Stimulated activated CD8-positive, alpha-beta memory T cell treated with anti-CD3 and anti-CD28 coated beads, Interleukin-7, amount 100 ng/mL, for 1 hour (primary cell): ENCODE measurements at regions not wholly inside any gene's neighbourhood (a gene's known extent, or its start where the extent isn't known, plus 50 kb on each side); places are given as distances from the start of the nearest gene placed in this dataset.

Experiments used
- DNase-seq, 2 donors: peaks; one replicate each; pipeline ENCODE4 v3.0.0-alpha.2; 2020; ENCODE audit warnings: low read depth in 2 of 2

DNA sequence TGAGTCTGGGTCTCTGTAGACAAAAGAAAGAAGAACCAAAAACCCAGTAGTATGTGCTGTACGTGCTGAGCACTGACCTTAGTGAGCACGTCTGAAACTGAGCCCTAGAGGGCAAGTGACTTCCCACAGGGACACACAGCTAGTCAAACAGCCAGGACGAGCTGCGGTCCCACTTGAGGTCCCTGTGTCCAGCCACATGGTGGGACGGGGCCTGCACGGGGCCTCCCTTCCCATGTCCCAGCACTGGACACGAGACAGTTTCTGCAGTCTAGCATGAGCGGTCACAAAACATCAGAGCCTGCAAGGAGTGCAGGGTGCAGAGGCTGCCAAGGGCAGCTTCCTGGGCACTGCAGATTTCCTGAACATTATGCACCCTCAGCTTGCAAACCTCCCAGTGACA is 121.6 kb downstream of the NCOR2 start:
- no peak for DNase-seq

DNA sequence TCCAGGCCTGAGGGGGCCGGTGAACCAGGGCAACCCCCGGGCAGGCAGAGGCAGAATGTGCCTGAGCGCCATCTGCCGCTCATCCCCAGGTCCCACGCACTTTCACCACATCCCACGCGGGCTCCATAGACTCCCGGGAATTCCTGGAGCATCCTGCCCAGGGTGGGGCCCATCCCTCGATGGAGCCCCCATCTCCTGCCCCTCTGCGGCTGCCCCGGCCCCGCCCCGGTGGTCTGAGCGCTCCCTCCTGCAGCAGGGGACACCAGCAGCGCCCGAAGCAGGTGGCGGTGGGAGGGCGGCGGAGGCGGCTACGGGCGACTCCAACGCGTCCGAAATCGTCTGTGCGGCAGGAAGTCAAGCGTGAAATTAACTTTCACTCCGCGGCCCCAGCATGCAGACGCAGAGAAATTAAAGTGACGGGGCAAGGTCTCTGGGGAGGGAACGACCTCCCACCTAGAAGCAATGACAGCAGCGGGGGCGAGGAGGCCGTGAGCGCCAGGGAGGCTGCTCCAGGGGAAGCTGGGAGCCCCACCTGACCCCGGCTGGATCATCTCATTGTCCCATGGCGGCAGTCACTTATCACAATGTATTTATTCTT is 122.2 kb downstream of the NCOR2 start:
- DNase-seq: no peak

DNA sequence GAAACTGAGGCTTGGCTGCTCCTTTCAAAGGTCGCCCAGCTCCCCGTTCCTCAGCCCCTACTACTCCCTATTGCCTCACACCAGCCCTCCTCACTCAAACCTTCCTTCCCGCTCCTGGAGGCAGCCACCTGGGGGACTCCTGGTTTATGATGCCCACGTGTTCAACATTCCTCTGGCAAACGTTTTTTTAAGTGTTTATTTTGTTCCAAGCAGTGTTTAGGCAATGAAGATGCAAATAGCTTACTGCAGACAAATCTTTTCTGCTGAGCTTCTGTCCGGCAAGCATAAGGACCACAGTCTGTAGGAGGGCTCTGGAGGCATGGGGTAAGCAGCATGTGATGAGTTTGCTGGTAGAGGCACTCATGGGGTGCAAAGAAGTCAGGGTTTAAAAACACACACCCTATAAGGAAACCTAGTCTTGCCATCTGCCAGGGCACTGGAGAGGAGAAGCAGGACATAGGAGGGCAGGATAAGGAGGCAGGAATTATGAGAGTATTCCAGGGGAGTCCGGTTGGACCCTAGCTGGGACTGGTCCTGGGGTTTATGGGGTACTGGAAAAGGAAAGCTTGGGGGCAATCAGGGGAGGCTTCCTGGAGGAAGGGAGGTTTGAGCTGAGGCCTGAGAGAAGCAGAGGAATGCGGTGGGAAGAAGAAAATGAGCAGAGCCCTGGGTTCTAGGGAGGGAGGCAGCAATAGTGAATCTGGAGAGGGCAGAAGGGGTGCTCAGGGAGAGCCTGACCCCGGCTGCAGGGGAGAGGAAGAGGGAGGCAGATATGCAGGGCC is 123.3 kb downstream of the NCOR2 start:
- no peak for DNase-seq

DNA sequence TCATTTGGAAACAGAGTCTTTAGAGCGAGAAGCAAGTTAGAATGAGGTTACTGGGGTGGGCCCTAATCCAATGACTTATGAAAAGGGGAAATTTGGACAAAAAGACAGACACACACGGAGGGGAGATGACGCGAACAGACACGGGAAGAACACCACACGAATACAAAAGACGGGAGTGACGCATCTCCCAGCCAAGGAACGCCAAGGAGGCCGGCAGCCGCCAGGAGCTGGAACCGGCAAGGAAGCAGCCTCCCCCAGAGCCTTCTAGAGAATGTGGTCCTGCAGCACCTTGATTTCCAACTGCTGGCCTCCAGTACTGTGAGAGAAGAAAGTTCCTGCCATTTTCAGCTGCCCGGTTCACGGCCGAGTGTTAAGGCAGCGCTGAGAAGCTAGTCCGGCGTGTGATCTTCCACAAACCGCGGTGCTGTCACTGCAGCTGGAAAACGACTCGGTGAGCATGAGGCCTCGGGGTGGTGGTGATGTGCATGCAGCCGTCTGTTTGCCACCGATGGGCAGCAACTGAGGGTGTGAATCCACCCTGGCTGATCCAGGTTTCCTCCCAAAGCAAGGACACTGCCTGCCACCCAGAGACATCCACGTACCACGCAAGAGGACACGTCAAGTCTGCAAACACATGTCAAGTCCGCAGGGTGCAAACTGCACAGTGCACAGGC is 124.5 kb downstream of the NCOR2 start:
- no peak for DNase-seq

DNA sequence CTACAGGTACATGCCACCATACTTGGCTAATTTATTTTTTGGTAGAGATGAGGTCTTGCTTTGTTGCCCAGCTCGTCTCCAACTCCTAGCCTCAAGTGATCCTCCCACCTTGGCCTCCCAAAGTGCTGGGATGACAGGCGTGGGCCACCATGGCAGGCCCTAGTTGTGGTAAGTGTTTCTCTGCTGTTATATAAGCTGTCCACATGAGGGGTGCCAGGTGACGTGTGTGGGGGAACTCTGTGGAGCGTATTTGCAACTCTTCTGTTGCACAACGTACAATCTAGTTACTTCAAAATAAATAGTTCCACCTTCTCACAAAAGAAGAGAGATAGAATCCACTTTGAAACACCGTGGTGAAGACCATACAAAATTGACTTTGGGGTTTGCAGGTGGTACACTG is 125.1 kb downstream of the NCOR2 start:
- no peak for DNase-seq

DNA sequence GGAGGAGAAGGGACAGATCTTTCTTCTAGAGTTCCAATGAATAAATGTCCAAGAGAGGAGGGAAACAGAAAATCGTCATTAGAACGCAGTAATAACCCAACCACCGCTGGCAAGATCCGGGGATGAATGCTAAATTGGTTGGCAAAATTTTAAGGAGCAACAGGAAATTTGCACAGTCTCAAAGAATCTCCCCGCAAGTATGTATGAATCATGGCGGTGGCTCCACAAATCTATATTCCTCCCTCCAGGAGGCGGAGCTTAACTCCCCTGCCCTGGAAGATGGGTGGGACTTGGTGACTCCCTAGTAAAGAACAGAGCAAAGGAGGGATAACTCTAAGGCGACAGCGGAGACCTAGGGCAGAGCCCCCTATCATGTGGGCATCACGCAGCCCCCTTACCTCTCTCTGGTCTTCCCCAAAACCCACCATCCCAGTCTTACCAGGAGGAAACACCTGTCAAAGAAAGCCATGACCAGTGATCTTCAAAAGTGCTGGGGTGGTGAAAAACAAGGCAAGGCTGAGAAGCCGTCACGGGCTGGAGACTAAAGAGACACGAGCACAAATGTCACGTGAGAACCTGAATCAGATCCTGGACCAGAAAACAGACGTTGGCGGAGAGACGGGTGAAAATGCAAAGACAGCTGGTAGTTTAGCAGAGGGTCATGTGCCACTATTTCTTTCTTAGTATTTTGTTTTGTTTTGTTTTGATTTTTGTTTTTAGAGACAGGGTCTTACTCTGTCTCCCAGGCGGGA is 125.8 kb downstream of the NCOR2 start:
- DNase-seq: no peak

DNA sequence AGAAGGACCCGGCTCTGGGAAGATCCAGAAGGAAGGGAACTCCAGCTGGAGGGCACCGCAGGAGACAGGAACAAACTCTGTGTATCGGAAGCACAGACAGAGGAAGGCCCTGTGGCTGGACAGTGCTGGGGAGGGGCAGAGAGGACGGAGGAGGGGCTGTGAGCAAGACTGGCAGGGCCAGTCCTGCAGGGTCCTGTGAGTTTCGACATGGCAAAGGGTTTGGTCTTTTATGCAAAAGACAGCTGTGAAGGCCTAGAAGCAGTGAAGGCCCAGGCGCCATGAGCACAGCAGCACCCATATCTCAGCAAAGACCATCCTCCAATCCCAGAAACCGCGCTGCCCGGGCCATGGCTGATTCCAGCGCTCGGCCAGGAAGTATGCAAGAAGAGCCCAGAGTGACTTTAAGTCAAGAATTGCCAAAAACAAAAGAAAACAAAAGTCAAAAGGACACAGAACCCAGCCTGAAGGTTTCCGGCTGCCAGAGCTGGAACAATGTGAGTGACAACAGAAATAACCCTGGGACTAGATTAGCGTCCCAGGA is 126.5 kb downstream of the NCOR2 start:
- DNase-seq: no peak

DNA sequence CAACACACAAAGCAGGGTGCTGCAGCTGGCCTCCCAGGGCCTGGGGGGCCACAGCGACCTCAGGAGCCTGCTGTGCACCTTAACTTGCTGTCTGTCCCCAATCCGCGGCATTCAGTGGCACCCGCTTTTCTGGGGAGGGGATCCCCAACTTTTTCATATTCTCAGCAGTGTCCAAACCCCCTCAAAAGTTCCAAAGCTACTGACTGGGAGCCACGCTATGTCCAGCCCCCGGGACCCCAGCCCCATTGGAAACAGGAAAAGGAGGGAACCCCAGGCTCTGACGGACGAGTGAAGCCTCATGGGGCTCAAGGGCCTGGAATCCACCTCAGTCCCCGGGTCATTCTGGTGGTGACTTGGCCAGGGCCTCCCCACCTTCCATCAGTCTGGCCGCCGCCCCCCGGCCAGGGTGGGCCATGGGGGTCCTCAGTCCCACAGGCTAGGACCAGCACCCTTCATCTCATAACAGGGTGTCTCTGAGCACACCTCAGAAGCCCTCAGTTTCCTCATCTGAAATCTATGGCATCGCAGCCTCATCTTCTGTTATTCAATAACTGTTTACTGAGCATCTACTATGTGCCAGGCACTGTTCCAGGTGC is 127.3 kb downstream of the NCOR2 start:
- DNase-seq: no peak

DNA sequence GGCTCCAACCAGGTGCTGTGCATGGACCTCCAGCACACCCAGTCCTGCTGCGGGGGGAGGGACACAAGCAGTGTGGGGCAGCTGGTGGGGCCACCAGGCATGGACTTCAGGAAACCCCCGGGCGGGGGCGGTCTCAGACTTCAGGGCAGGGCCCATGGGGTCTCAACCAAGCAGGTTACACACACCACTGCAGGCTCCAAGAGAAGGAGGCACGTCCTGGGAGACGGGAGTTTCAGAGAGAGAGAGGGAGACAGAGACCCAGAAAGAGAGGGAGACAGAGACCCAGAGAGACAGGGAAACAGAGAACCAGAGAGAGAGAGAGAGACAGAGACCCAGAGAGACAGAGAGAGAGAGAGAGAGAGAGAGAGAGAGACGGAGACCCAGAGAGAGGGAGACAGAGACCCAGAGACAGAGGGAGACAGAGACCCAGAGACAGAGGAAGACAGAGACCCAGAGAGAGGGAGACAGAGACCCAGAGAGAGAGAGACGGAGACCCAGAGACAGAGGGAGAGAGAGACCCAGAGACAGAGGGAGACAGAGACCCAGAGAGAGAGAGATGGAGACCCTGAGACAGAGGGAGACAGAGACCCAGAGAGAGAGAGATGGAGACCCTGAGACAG is 128.9 kb downstream of the NCOR2 start:
- no peak for DNase-seq

DNA sequence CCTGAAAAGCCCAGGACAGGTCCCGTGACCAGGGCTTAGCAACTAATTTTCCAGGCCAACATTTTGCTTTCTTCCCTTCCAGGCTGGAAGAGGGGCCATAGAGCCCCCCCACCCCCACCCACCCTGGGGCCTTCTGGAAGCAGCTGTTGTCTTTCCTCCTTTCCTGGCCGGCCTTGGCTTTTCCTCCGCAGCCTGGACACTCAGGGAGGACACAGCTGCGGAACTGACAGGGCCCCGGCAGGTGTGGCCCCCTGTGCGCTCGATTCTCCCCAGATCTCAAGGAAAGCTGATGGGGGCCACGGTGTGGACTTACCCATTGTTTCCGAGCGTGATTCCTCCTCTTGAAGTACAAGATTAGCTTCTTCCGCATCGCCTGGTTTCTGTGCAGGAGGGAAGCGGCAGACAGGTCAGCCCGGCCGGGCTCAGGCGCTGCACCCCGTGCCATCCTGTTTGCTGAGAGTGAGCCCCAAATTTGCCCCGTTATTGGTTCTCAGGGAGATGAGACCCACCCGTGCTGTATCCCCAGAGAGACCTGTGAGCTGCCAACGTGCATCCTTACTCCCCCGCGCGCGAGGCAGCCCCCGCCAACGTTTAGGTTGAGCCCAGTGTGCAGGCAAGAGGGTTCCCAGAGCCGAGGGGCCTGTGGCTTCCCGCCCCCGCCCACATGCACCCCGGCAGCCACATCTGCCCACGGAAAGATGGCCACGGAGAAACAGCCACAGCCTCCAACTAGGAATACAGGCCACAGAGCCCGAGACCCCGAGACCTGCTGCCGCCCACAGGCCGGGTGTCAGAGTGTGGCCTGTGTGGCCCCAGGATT is 129.6 kb downstream of the NCOR2 start:
- no peak for DNase-seq

DNA sequence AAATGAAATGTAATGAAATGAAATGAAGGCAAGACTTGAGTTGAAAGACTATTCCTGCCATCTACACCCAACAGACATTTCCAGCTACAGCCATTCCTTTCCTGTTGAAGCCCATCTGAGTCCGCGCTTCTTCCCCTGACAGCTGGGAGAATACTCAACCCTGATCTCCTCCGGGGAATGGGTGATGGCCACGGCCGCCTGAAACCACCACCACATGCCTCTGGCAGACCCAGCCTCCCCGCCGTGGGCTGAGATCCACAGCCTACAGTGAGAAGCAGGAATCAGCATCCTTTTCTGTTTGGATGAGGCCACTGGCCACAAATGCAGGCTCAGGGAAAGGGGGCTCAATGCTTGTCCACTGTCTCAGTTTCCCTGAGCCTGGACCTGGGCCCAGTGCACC is 130.3 kb downstream of the NCOR2 start:
- no peak for DNase-seq

DNA sequence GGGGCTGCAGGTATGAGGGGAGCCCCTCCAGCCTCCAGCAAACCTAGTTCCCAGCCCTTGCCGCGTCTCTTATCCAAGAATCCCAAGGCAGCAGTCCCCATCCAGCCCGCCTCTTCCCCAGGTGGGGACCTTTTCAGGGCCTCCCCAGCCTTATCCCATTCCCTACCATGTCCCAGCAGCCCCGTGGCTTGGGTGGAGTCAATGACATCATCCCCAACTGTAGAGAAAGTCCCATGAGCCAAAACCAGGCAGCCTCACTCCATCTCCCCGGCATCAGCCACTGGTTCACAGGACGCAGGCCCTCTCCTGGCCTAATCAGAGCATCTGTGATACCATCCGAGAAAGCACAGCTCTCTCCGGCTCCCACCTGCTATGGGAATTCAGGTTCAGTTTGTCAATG is 131.0 kb downstream of the NCOR2 start:
- no peak for DNase-seq

DNA sequence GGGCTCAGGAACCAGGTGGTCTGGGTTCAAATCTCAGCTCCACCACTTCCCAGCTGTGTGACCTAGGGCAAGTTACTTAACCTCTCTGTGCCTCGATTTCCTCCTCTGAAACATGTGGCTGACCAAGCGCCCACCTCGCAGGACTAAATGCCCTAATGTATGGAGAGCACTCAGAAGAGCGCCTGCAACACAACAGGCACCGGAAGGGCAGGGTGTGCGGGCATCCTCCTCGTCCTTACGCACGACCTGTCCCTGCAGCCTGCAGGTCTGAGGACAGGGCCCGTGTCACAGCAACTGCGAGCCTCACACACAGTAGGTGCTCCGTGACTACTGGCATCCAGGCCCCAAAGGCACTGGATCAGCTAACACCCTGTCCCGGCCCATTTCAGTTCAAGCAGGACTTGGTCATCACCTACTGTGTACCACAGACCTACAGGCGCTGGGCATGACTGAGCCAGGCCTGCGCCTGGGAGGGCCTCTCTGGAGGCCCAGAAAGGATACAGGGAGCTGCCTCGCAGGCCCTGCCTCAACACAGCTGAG is 131.5 kb downstream of the NCOR2 start:
- DNase-seq: no peak

DNA sequence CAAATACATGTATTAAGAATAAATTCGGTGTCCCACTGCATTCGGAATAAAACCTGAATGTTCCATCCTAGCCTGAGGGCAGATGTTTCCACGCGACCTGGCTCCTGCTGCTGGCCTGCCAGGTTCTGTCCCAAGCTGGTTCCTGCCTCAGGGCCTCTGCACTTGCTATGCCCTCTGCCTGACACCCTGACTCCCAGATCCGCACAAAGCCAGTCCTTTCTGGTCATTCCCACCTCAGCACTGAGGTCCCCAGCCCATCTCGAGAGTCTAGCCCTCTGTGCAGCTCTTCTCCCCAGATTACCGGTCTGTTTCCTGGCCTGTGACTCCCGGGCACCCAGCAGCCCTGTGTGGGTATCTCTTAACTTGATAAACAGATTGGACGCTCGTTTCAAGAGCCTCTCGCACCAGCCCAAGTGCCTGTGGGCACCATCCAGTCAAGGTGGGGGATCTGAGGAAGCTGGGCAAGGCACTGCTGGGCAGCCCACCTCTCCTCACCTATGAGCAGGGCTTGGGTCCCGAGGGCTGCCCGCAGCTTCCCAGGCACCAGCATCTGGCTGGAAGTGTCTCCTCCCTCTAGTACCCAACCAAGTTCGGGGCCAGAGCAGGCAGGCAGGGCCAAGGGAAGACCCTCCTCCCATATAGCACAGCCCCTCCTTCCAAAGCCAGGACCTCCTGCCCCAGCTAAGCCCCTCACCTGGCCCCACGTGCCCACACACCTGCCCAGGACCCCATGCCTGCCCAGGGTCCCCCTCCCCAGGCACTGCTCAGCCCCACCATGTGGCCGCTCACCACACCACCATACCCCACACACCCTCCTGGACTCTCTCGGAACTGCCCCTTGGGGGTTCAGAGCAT is 132.2 kb downstream of the NCOR2 start:
- no peak for DNase-seq

DNA sequence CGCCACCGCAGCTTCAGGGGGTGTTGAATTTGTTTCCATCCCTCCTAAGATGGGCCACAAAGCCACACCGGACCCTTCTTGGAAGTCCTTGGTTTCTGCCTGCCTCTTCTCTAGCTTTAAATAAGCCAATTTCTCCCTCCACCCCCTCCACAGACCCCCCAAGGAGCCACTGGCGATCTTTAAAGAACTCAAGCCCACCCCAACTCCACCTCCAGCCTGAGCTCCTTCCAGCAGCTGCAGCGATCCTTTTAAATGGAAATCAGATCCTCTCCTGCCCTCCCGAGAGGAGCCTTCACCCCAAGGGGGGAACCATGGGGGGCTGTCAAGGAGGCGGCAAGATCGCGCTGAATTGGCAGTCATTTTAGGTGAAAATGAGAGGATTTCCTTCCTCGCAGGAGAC is 133.1 kb downstream of the NCOR2 start:
- no peak for DNase-seq

DNA sequence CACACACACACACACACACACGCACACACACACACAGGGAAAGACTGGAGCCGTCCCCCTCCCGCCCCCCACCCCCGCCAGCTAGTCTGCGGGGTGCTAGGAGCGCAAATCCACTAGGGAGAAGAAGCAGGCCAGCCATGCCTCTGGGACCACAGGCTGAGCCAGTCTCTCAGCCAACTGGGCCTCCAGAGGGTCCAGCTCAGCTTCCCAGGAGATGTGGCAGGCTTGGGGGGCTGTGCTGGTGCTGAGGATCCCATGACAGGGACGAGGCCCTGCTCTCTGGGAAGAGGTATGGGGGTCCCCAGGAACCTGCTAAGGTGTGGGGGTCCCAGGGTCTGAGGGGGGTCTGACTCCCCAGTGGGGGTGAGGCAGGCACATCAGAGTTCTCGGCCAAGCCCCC is 133.5 kb downstream of the NCOR2 start:
- no peak for DNase-seq

DNA sequence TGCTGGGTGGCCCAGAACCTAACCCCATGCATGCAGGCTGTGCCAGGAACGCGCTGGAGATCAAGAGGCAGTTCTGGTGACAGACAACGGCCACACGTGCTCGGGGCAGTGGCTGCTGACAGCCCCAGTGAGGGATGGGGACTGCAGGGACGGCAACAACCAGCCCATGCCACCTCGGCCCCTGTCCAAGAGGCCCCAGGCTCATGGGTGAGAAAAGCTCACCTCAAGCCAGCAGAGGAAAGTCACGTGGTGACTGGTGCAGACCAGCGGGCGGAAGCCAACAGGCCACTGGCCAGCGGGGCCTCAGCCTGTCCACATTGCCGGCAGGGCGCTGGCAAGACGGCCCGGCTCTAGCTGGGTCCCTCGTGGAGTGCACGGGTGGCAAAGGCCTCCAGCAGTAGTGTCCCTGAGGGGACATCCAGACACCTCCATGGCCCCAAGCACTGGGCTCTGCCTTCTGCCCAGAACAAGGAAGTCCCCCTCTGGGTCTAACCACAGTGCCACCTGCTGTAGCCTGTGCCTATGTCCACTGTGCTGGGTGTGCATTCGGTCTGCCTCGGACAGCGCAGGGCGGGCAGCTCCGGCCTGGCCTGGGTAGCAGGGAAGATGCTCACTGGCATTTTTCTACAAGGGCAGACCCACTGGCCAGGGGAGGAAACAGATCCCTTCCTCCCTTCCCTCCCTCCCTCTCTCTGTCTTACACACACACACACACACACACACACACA is 134.1 kb downstream of the NCOR2 start:
- no peak for DNase-seq

DNA sequence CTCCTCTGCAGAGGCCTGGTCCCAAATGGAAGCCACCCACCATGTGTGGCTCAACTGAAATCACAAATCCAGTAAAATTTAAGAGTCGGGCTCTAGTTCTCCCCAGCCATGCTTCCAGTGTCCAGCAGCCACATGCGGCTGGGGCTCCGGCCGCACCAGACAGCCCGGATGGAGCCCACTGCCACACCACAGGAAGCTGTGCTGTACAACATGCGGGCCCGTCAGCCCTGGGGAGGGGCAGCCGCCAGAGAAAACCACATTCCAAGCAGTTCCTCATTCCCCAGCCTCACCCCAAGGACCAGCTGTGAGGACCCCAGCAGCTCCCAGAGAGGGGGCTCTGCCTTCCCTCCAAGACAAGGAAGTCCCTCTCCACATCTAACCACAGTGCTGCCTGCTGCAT is 135.0 kb downstream of the NCOR2 start:
- DNase-seq: no peak

DNA sequence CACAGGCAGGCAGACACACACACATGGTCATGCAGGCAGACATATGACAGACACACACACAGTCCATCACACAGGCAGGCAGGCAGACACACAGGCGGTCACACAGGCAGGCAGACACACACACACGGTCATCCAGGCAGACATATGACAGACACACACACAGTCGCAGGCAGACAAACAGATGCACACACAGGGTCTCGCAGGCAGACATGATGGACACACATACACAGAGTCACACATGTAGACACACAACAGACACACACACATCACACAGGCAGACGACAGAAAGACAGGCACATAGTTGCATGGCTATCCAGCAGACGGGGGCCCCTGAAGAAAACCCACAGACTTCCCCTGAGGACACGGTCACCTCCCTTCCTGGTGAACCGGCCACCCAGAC is 135.4 kb downstream of the NCOR2 start:
- DNase-seq: no peak
